NCI-H2107 (cell line): ENCODE measurements at regions not wholly inside any gene's neighbourhood (a gene's known extent, or its start where the extent isn't known, plus 50 kb on each side); places are given as distances from the start of the nearest gene placed in this dataset.

ENCODE experiments used
- DNase-seq: peaks from one replicate; lab custom pipeline; 2025; lab: John Stamatoyannopoulos, UW

- DNase-seq, result no peak
These were observed 2164.8 kb downstream of the LRRC4C start for GRCh38 chr11:39294648-39295047.

GRCh38 chr11:39288011-39288410, 2171.4 kb downstream of the LRRC4C start:
- no peak for DNase-seq

GRCh38 chr11:39268176-39268690, 2191.2 kb downstream of the LRRC4C start:
- DNase-seq, result no peak

GRCh38 chr11:39255648-39256047, 2203.8 kb downstream of the LRRC4C start:
- no peak for DNase-seq

- DNase-seq, result no peak
These were observed 2209.7 kb downstream of the LRRC4C start for GRCh38 chr11:39249566-39250365.

GRCh38 chr11:39247570-39248137, 2211.8 kb downstream of the LRRC4C start:
- no peak for DNase-seq

GRCh38 chr11:39239553-39239952, 2219.9 kb downstream of the LRRC4C start:
- no peak for DNase-seq

GRCh38 chr11:39236916-39237315, 2222.5 kb downstream of the LRRC4C start:
- DNase-seq, result no peak

- no peak for DNase-seq
These were observed 2237.8 kb downstream of the LRRC4C start for GRCh38 chr11:39221550-39222138.

- no peak for DNase-seq
These were observed 2238.8 kb downstream of the LRRC4C start for GRCh38 chr11:39220501-39221230.

- no peak for DNase-seq
These were observed 2239.4 kb downstream of the LRRC4C start for GRCh38 chr11:39220069-39220468.

- no peak for DNase-seq
These were observed 2249.5 kb downstream of the LRRC4C start for GRCh38 chr11:39209981-39210380.

- no peak for DNase-seq
These were observed 2254.0 kb downstream of the LRRC4C start for GRCh38 chr11:39205236-39205995.

- no peak for DNase-seq
These were observed 2266.8 kb downstream of the LRRC4C start for GRCh38 chr11:39192671-39193070.

- no peak for DNase-seq
These were observed 2268.7 kb downstream of the LRRC4C start for GRCh38 chr11:39190751-39191150.

- no peak for DNase-seq
These were observed 2281.8 kb downstream of the LRRC4C start for GRCh38 chr11:39177678-39178077.

GRCh38 chr11:39174965-39175364, 2284.5 kb downstream of the LRRC4C start:
- DNase-seq, result no peak

- DNase-seq, result no peak
These were observed 2285.3 kb downstream of the LRRC4C start for GRCh38 chr11:39174196-39174595.

- no peak for DNase-seq
These were observed 2294.4 kb downstream of the LRRC4C start for GRCh38 chr11:39165021-39165420.

- DNase-seq, result no peak
These were observed 2310.2 kb downstream of the LRRC4C start for GRCh38 chr11:39149214-39149613.

- no peak for DNase-seq
These were observed 2314.1 kb downstream of the LRRC4C start for GRCh38 chr11:39145346-39145745.
